CD4-positive, alpha-beta T cell (primary cell): ENCODE measurements at regions not wholly inside any gene's neighbourhood (a gene's known extent, or its start where the extent isn't known, plus 50 kb on each side); places are given as distances from the start of the nearest gene placed in this dataset.

Experiments used
- ATAC-seq: fragments of 200-7000 bp; cut with Tn5 transposase; one replicate; pipeline ENCODE4 v1.10.0; 2022; ENCODE audit warnings: mild to moderate bottlenecking; ENCODE audit not compliant: poor library complexity
- CTCF ChIA-PET: fragments of 350-600 bp; sonication (Branson Sonifier 250); formaldehyde crosslinking; loops from one replicate; lab custom pipeline; 2021; ENCODE audit warnings: antibody characterized with exemption, inconsistent platforms; lab: Charles Lee
- POLR2A ChIA-PET: fragments of 350-600 bp; sonication (Branson Sonifier 250); formaldehyde crosslinking; loops from one replicate; lab custom pipeline; 2021; ENCODE audit warnings: antibody characterized with exemption, inconsistent platforms; lab: Charles Lee
- DNase-seq, 14 experiments: peaks; one replicate each; pipeline ENCODE4 v3.0.0-alpha.2; 2013 to 2020; ENCODE audit warnings: mixed read lengths in 2 of 14
- H3K27ac ChIP-seq, 2 donors: one replicate each; pipeline versions ENCODE4 v1.5.1 to v1.7.0; 2013; ENCODE audit warnings: low read length in 2 of 2, low read depth in 1 of 2, mild to moderate bottlenecking in 1 of 2
- H3K27me3 ChIP-seq, 2 experiments: 1 replicate in 1 of 2; 2 replicates in 1 of 2; pipeline versions ENCODE4 v1.6.1 to v1.7.0; 2013; ENCODE audit warnings: low read length in 2 of 2, control low read depth in 1 of 2, mild to moderate bottlenecking in 1 of 2, moderate library complexity in 1 of 2; ENCODE audit not compliant: insufficient read depth in 2 of 2, control insufficient read depth in 1 of 2
- H3K36me3 ChIP-seq: one replicate; pipeline ENCODE4 v1.6.1; 2013; ENCODE audit warnings: low read length, control low read depth; ENCODE audit not compliant: insufficient read depth
- H3K4me1 ChIP-seq: one replicate; pipeline ENCODE4 v1.6.1; 2013; ENCODE audit warnings: low read length, control low read depth; ENCODE audit not compliant: insufficient read depth
- H3K4me3 ChIP-seq: one replicate; pipeline ENCODE4 v1.5.1; 2013; ENCODE audit warnings: mild to moderate bottlenecking, low read length, moderate library complexity
- H3K9me3 ChIP-seq, 2 experiments: 1 replicate in 1 of 2; 2 replicates in 1 of 2; pipeline versions ENCODE4 v1.6.1 to v1.7.0; 2013; ENCODE audit warnings: low read length in 2 of 2, mild to moderate bottlenecking in 2 of 2, control low read depth in 1 of 2, moderate library complexity in 1 of 2; ENCODE audit not compliant: control insufficient read depth in 1 of 2, insufficient read depth in 1 of 2
- H3K27ac Mint-ChIP-seq: one replicate; pipeline ENCODE4 v1.8.0; 2020; ENCODE audit warnings: mixed read lengths
- H3K27me3 Mint-ChIP-seq: one replicate; pipeline ENCODE4 v1.8.0; 2021; ENCODE audit warnings: mixed read lengths
- H3K36me3 Mint-ChIP-seq: one replicate; pipeline ENCODE4 v1.8.0; 2021; ENCODE audit warnings: low read depth, mixed read lengths
- H3K4me1 Mint-ChIP-seq: one replicate; pipeline ENCODE4 v1.8.0; 2021; ENCODE audit warnings: low read depth, mixed read lengths
- H3K4me3 Mint-ChIP-seq: one replicate; pipeline ENCODE4 v1.8.0; 2020; ENCODE audit warnings: mild to moderate bottlenecking, mixed read lengths
- H3K9me3 Mint-ChIP-seq: one replicate; pipeline ENCODE4 v1.8.0; 2020; ENCODE audit warnings: mixed read lengths
- intact Hi-C, 2 experiments: fragments of 100-400 bp; cut with DNase I in 1 of 2; cut with micrococcal nuclease in 1 of 2; formaldehyde crosslinking; loops; one replicate each; pipeline versions ENCODE4 v1.15.1 to v1.9.0; 2023 to 2025; cut with DNase I, micrococcal nuclease
- TF ChIP-seq, protein P1 (sequence below): fragments of 200-600 bp; IDR thresholded peaks from one replicate; pipeline ENCODE4 v1.8.0; 2022; ENCODE audit warnings: antibody characterized with exemption, mild to moderate bottlenecking

DNA sequence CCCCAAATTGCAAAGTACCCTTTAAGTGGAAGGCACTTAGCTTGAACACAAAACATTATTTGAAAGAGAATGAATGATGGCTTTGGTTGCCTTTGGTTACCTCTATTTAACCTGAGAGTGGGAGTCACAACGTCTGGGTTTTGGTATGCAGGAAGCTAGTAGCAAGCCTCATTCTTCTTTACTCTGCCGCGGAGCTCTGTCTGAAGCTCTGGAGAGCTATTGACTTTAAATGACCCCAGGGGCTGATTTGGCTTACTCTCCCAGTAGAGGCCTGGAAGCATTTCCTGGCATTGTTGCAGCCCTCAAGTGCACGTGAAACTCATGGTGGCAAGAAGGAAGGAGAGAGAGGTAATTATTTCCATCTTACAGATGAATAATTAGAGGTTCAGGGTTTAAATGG, 81.8 kb upstream of the MAGEA4 start:
- no peaks in the 10 kb centered on the region for H3K27me3 ChIP-seq
- H3K36me3 Mint-ChIP-seq: no peaks in the 10 kb centered on the region
- H3K27me3 Mint-ChIP-seq: no peaks in the 10 kb centered on the region
- intact Hi-C loops: no loop called here
- no peak overlapping the region for H3K4me3 Mint-ChIP-seq
- H3K4me1 Mint-ChIP-seq: no peaks in the 10 kb centered on the region
- DNase-seq (no peak), ATAC-seq (no peak)
- no peak overlapping the region for H3K27ac Mint-ChIP-seq
- H3K36me3 ChIP-seq: no peaks in the 10 kb centered on the region
- no peaks in the 10 kb centered on the region for H3K4me1 ChIP-seq
- H3K27ac ChIP-seq: no peak overlapping the region
- no peaks in the 10 kb centered on the region for H3K9me3 ChIP-seq
- H3K9me3 Mint-ChIP-seq: no peaks in the 10 kb centered on the region
- ChIA-PET CTCF (no interaction called here), POLR2A (no interaction called here)
- no peak overlapping the region for H3K4me3 ChIP-seq
- TF ChIP-seq, protein P1, sequence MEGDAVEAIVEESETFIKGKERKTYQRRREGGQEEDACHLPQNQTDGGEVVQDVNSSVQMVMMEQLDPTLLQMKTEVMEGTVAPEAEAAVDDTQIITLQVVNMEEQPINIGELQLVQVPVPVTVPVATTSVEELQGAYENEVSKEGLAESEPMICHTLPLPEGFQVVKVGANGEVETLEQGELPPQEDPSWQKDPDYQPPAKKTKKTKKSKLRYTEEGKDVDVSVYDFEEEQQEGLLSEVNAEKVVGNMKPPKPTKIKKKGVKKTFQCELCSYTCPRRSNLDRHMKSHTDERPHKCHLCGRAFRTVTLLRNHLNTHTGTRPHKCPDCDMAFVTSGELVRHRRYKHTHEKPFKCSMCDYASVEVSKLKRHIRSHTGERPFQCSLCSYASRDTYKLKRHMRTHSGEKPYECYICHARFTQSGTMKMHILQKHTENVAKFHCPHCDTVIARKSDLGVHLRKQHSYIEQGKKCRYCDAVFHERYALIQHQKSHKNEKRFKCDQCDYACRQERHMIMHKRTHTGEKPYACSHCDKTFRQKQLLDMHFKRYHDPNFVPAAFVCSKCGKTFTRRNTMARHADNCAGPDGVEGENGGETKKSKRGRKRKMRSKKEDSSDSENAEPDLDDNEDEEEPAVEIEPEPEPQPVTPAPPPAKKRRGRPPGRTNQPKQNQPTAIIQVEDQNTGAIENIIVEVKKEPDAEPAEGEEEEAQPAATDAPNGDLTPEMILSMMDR: no peak

DNA sequence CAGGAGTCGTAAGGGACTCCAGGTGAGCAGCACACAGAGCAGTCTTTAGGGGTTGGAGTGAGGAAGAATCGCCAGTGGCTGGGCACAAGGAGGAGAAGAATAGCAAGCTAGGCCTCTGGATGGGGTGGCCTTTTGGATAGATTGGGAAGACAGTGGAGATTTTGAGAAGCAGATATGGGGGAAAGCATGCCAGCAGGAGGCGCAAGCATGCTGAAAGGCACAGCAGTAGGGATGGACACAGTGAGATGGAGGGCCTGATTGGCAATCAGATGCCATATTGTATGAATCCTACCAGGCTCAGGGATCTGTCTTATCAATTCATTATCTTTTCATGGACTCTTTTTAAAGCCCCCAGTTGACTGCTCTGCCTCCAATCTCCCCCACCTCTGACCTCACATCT, 60.4 kb upstream of the MAGEA4 start:
- no peak for ATAC-seq
- H3K36me3 ChIP-seq: no peaks in the 10 kb centered on the region
- H3K27ac Mint-ChIP-seq: no peak overlapping the region
- no peaks in the 10 kb centered on the region for H3K9me3 Mint-ChIP-seq
- no peaks in the 10 kb centered on the region for H3K4me1 Mint-ChIP-seq
- no peak for DNase-seq
- TF ChIP-seq, protein P1: no peak
- intact Hi-C loops: no loop called here
- H3K4me3 ChIP-seq: no peak overlapping the region
- ChIA-PET POLR2A (no interaction called here), CTCF (no interaction called here)
- no peaks in the 10 kb centered on the region for H3K9me3 ChIP-seq
- no peak overlapping the region for H3K4me3 Mint-ChIP-seq
- H3K36me3 Mint-ChIP-seq: no peaks in the 10 kb centered on the region
- no peaks in the 10 kb centered on the region for H3K27me3 ChIP-seq
- no peaks in the 10 kb centered on the region for H3K27me3 Mint-ChIP-seq
- H3K27ac ChIP-seq: no peak overlapping the region
- H3K4me1 ChIP-seq: no peaks in the 10 kb centered on the region

DNA sequence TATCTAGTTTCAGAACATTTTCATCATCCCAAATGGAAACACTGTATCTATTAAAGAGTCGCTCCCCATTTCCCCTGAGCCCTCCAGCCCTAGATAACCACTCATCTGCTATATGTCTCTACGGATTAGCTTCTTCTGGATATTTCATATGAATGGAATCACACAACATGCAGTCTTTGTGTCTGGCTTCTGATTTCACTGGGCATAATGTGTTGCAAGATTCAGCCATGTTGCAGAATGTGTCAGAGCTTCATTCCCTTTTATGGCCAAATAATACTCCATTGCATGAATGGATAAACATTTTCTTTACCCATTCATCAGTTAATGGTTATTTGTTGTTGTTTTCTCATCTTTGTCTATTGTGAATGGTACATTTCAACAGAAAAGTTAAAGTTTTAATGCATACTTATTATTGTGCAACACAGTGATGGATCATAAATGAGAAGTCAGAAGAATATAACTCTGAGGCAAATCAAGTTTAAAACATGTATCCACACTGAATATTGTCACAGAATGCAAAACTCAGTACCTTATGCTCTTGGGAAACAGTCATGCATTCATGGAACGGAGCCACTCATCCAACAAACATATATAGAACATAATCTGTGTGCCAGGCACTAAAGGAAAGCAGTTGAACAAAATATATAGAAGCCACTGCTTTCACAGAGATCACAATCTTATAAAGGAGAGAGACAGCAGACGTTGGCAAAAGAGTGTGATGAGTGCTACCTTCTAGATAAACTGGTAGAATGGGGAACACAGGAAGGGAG, 57.8 kb upstream of the MAGEA4 start:
- no peak for ATAC-seq
- H3K27me3 ChIP-seq: no peaks in the 10 kb centered on the region

More for the DNA sequence above, 57.8 kb upstream of the MAGEA4 start:
- H3K9me3 Mint-ChIP-seq: no peaks in the 10 kb centered on the region
- DNase-seq: no peak
- H3K36me3 Mint-ChIP-seq: no peaks in the 10 kb centered on the region
- intact Hi-C loops: no loop called here
- H3K4me1 ChIP-seq: no peaks in the 10 kb centered on the region
- H3K4me3 Mint-ChIP-seq: no peak overlapping the region
- H3K27ac ChIP-seq: no peak overlapping the region
- TF ChIP-seq, protein P1: no peak
- ChIA-PET CTCF (interaction anchor here (1.2 kb wide), 1 partner anchor 11 kb away, joined by 4 read pairs; no protein-coding TSS in a partner anchor), POLR2A (no interaction called here)
- no peak overlapping the region for H3K4me3 ChIP-seq
- no peaks in the 10 kb centered on the region for H3K4me1 Mint-ChIP-seq
- no peaks in the 10 kb centered on the region for H3K36me3 ChIP-seq
- H3K27me3 Mint-ChIP-seq: no peaks in the 10 kb centered on the region
- H3K27ac Mint-ChIP-seq: no peak overlapping the region
- H3K9me3 ChIP-seq: no peaks in the 10 kb centered on the region
